Stimulated activated naive CD8-positive, alpha-beta T cell treated with anti-CD3 and anti-CD28 coated beads, Interleukin-15, Interleukin-2, amounts not matched to agents 100 U/mL and 50 U/mL, for 24 hours (primary cell): ENCODE measurements at regions not wholly inside any gene's neighbourhood (a gene's known extent, or its start where the extent isn't known, plus 50 kb on each side); places are given as distances from the start of the nearest gene placed in this dataset.
"Not testable (repeated sequence)": the region's sequence is repeated elsewhere in the genome, so short reads cannot be mapped to it uniquely, and the experiment has no call there.

ENCODE experiments used
- ATAC-seq: fragments of 150-1000 bp; cut with Tn5 transposase; one replicate; pipeline ENCODE4 v1.10.0; 2021
- DNase-seq: peaks from one replicate; pipeline ENCODE4 v3.0.0; 2021

GRCh38 chr21:28069450-28069923, 923.2 kb downstream of the LTN1 start:
- no peak for DNase-seq

GRCh38 chr21:28068455-28069358, 924.0 kb downstream of the LTN1 start:
- DNase-seq, result no peak
- no peak for ATAC-seq

More at GRCh38 chr21:28069450-28069923, 923.2 kb downstream of the LTN1 start:
- no peak for ATAC-seq

GRCh38 chr21:28066596-28067387, 925.9 kb downstream of the LTN1 start:
- ATAC-seq (no peak), DNase-seq (no peak)

GRCh38 chr21:28066076-28066475, 926.6 kb downstream of the LTN1 start:
- DNase-seq (no peak), ATAC-seq (no peak)

- no peak for ATAC-seq
- no peak for DNase-seq
Observed at GRCh38 chr21:28063241-28064216, 929.1 kb downstream of the LTN1 start.

- DNase-seq, ATAC-seq: not testable (repeated sequence)
Observed at GRCh38 chr21:28052956-28053355, 939.7 kb downstream of the LTN1 start.

- not testable (repeated sequence) for DNase-seq, ATAC-seq
Observed at GRCh38 chr21:28051649-28052048, 941.0 kb downstream of the LTN1 start.

- ATAC-seq, DNase-seq: not testable (repeated sequence)
Observed at GRCh38 chr21:28035692-28036091, 957.0 kb downstream of the LTN1 start.

- ATAC-seq, DNase-seq: not testable (repeated sequence)
Observed at GRCh38 chr21:28034916-28035315, 957.8 kb downstream of the LTN1 start.

GRCh38 chr21:28034334-28034733, 958.3 kb downstream of the LTN1 start:
- not testable (repeated sequence) for DNase-seq, ATAC-seq

GRCh38 chr21:28032652-28033051, 960.0 kb downstream of the LTN1 start:
- not testable (repeated sequence) for ATAC-seq, DNase-seq

GRCh38 chr21:28031066-28031465, 961.6 kb downstream of the LTN1 start:
- DNase-seq, ATAC-seq: not testable (repeated sequence)

- DNase-seq, result no peak
- no peak for ATAC-seq
Observed at GRCh38 chr21:28025111-28025510, 967.6 kb downstream of the LTN1 start.

- DNase-seq, result no peak
- peak; percentile 32 for ATAC-seq
Observed at GRCh38 chr21:28018741-28019669, 973.7 kb downstream of the LTN1 start.

- DNase-seq (no peak), ATAC-seq (no peak)
Observed at GRCh38 chr21:28018213-28018612, 974.5 kb downstream of the LTN1 start.

GRCh38 chr21:28016571-28016970, 976.1 kb downstream of the LTN1 start:
- no peak for DNase-seq
- no peak for ATAC-seq

- ATAC-seq, result not testable (repeated sequence)
Observed at GRCh38 chr21:28013123-28013522, 979.6 kb downstream of the LTN1 start.

GRCh38 chr21:28011970-28012369, 980.7 kb downstream of the LTN1 start:
- not testable (repeated sequence) for DNase-seq, ATAC-seq

More at GRCh38 chr21:28013123-28013522, 979.6 kb downstream of the LTN1 start:
- not testable (repeated sequence) for DNase-seq

GRCh38 chr21:28008245-28008644, 984.4 kb downstream of the LTN1 start:
- not testable (repeated sequence) for DNase-seq, ATAC-seq

- not testable (repeated sequence) for ATAC-seq, DNase-seq
Observed at GRCh38 chr21:28003627-28004026, 989.0 kb downstream of the LTN1 start.
